ENCODE measurements at regions not wholly inside any gene's neighbourhood (a gene's known extent, or its start where the extent isn't known, plus 50 kb on each side); places are given as distances from the start of the nearest gene placed in this dataset.

- peaks cover 1% of the 10 kb centered on the region for H3K27me3 Mint-ChIP-seq (ENCODE audit: low read depth)
- no peaks in the 10 kb centered on the region for H3K4me1 Mint-ChIP-seq (ENCODE audit: low read depth)
- H3K36me3 Mint-ChIP-seq (ENCODE audit: low read depth), result no peaks in the 10 kb centered on the region
- peaks cover 5% of the 10 kb centered on the region for H3K9me3 Mint-ChIP-seq (ENCODE audit: low read depth)
- DNase-seq (ENCODE audit: low spot score), result no peak
- H3K27ac Mint-ChIP-seq (ENCODE audit: unreplicated experiment), result no peak overlapping the region
- peak; percentile 35 for TF ChIP-seq CTCF (IDR thresholded peaks at IDR 0.05)
- no peak overlapping the region for H3K4me3 Mint-ChIP-seq (ENCODE audit: unreplicated experiment)
Measured at GRCh38 chr4:101596781-101597552, 193.6 kb upstream of the BANK1 start.

- H3K27ac Mint-ChIP-seq (ENCODE audit: unreplicated experiment), result no peak overlapping the region
- no peaks in the 10 kb centered on the region for H3K4me1 Mint-ChIP-seq (ENCODE audit: low read depth)
- H3K36me3 Mint-ChIP-seq (ENCODE audit: low read depth), result no peaks in the 10 kb centered on the region
- no peak for DNase-seq (ENCODE audit: low spot score)
- no peak overlapping the region for H3K4me3 Mint-ChIP-seq (ENCODE audit: unreplicated experiment)
- TF ChIP-seq CTCF (IDR thresholded peaks at IDR 0.05), result no peak
- peaks cover 5% of the 10 kb centered on the region for H3K9me3 Mint-ChIP-seq (ENCODE audit: low read depth)
- peaks cover 2% of the 10 kb centered on the region for H3K27me3 Mint-ChIP-seq (ENCODE audit: low read depth)
Measured at GRCh38 chr4:101594588-101594987, 195.9 kb upstream of the BANK1 start.

- Mint-ChIP-seq H3K27me3 (ENCODE audit: low read depth) (peaks cover 2% of the 10 kb centered on the region), H3K4me1 (ENCODE audit: low read depth) (no peaks in the 10 kb centered on the region), H3K9me3 (ENCODE audit: low read depth) (peaks cover 5% of the 10 kb centered on the region), H3K36me3 (ENCODE audit: low read depth) (no peaks in the 10 kb centered on the region), H3K27ac (ENCODE audit: unreplicated experiment) (no peak overlapping the region), H3K4me3 (ENCODE audit: unreplicated experiment) (no peak overlapping the region)
- TF ChIP-seq CTCF (IDR thresholded peaks at IDR 0.05), result no peak
- DNase-seq (ENCODE audit: low spot score), result no peak
Measured at GRCh38 chr4:101593666-101594065, 196.9 kb upstream of the BANK1 start.

- no peaks in the 10 kb centered on the region for H3K27me3 Mint-ChIP-seq (ENCODE audit: low read depth)
Measured at GRCh38 chr4:101584306-101584705, 206.2 kb upstream of the BANK1 start.

GRCh38 chr4:101563126-101563525 lies 215.8 kb upstream of the PPP3CA start:
- Mint-ChIP-seq H3K4me3 (ENCODE audit: unreplicated experiment) (no peak overlapping the region), H3K27ac (ENCODE audit: unreplicated experiment) (no peak overlapping the region), H3K27me3 (ENCODE audit: low read depth) (peaks cover 8% of the 10 kb centered on the region), H3K9me3 (ENCODE audit: low read depth) (peaks cover 20% of the 10 kb centered on the region), H3K4me1 (ENCODE audit: low read depth) (no peaks in the 10 kb centered on the region), H3K36me3 (ENCODE audit: low read depth) (peaks cover 3% of the 10 kb centered on the region)
- no peak for TF ChIP-seq CTCF (IDR thresholded peaks at IDR 0.05)
- DNase-seq (ENCODE audit: low spot score), result no peak

More at GRCh38 chr4:101584306-101584705, 206.2 kb upstream of the BANK1 start:
- no peak for DNase-seq (ENCODE audit: low spot score)
- Mint-ChIP-seq H3K9me3 (ENCODE audit: low read depth) (peaks cover 22% of the 10 kb centered on the region), H3K27ac (ENCODE audit: unreplicated experiment) (no peak overlapping the region), H3K36me3 (ENCODE audit: low read depth) (no peaks in the 10 kb centered on the region), H3K4me1 (ENCODE audit: low read depth) (peaks cover 2% of the 10 kb centered on the region), H3K4me3 (ENCODE audit: unreplicated experiment) (no peak overlapping the region)
- TF ChIP-seq CTCF (IDR thresholded peaks at IDR 0.05), result no peak
